ENCODE measurements at regions not wholly inside any gene's neighbourhood (a gene's known extent, or its start where the extent isn't known, plus 50 kb on each side); places are given as distances from the start of the nearest gene placed in this dataset.

DNA sequence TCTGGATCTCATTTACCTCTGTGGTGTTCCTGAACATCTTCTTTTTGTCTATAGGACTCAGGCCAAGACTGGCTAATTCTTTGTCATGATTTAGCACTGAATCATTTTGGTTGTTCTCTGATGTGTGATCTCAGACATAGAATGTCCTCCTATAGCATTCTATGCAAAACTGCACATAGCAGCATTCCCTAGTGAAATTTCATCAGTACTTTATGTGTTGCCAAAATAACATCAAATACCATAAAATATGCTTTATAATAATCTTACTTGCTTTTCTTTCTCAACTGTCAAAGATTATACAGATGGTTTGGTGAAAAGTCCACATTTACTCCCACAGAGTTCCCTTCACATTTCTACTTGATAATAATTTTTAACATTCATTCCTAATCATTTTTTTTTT, 115.7 kb upstream of the MPDZ start:
- Histone ChIP-seq H3K27me3 (ENCODE audit: insufficient read depth, poor library complexity, severe bottlenecking) (no peaks in the 10 kb centered on the region), H3K27ac (replicated peaks) (no peak overlapping the region), H3K4me3 (replicated peaks; ENCODE audit: insufficient read depth, low read length) (no peak overlapping the region)
- DNase-seq (ENCODE audit: low read depth in 1 of 2, low spot score in 1 of 2) = no peak
- TF ChIP-seq, protein P1, sequence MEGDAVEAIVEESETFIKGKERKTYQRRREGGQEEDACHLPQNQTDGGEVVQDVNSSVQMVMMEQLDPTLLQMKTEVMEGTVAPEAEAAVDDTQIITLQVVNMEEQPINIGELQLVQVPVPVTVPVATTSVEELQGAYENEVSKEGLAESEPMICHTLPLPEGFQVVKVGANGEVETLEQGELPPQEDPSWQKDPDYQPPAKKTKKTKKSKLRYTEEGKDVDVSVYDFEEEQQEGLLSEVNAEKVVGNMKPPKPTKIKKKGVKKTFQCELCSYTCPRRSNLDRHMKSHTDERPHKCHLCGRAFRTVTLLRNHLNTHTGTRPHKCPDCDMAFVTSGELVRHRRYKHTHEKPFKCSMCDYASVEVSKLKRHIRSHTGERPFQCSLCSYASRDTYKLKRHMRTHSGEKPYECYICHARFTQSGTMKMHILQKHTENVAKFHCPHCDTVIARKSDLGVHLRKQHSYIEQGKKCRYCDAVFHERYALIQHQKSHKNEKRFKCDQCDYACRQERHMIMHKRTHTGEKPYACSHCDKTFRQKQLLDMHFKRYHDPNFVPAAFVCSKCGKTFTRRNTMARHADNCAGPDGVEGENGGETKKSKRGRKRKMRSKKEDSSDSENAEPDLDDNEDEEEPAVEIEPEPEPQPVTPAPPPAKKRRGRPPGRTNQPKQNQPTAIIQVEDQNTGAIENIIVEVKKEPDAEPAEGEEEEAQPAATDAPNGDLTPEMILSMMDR (IDR thresholded peaks at IDR 0.05; ENCODE audit: insufficient read depth, low read length) = no peak
- TF ChIP-seq, protein P2, sequence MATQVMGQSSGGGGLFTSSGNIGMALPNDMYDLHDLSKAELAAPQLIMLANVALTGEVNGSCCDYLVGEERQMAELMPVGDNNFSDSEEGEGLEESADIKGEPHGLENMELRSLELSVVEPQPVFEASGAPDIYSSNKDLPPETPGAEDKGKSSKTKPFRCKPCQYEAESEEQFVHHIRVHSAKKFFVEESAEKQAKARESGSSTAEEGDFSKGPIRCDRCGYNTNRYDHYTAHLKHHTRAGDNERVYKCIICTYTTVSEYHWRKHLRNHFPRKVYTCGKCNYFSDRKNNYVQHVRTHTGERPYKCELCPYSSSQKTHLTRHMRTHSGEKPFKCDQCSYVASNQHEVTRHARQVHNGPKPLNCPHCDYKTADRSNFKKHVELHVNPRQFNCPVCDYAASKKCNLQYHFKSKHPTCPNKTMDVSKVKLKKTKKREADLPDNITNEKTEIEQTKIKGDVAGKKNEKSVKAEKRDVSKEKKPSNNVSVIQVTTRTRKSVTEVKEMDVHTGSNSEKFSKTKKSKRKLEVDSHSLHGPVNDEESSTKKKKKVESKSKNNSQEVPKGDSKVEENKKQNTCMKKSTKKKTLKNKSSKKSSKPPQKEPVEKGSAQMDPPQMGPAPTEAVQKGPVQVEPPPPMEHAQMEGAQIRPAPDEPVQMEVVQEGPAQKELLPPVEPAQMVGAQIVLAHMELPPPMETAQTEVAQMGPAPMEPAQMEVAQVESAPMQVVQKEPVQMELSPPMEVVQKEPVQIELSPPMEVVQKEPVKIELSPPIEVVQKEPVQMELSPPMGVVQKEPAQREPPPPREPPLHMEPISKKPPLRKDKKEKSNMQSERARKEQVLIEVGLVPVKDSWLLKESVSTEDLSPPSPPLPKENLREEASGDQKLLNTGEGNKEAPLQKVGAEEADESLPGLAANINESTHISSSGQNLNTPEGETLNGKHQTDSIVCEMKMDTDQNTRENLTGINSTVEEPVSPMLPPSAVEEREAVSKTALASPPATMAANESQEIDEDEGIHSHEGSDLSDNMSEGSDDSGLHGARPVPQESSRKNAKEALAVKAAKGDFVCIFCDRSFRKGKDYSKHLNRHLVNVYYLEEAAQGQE (IDR thresholded peaks at IDR 0.05; ENCODE audit: insufficient replicate concordance, low read depth) = no peak
- TF ChIP-seq GABPA (IDR thresholded peaks at IDR 0.05; ENCODE audit: low read depth) (no peak), SPI1 (IDR thresholded peaks at IDR 0.05; ENCODE audit: borderline replicate concordance, low read depth) (no peak)

GRCh38 chr9:13388157-13388556, 108.7 kb upstream of the MPDZ start:
- TF ChIP-seq POLR2AphosphoS5 (IDR thresholded peaks at IDR 0.05; ENCODE audit: low read depth) (no peak), GABPA (IDR thresholded peaks at IDR 0.05; ENCODE audit: low read depth) (no peak), SPI1 (IDR thresholded peaks at IDR 0.05; ENCODE audit: borderline replicate concordance, low read depth) (no peak)
- TF ChIP-seq, protein P2 (IDR thresholded peaks at IDR 0.05; ENCODE audit: insufficient replicate concordance, low read depth) = no peak
- TF ChIP-seq, protein P1 (IDR thresholded peaks at IDR 0.05; ENCODE audit: insufficient read depth, low read length) = no peak
- no peak for DNase-seq (ENCODE audit: low read depth in 1 of 2, low spot score in 1 of 2)
- no peak overlapping the region for H3K4me3 ChIP-seq (replicated peaks; ENCODE audit: insufficient read depth, low read length)
- no peak overlapping the region for H3K27ac ChIP-seq (replicated peaks)
- no peaks in the 10 kb centered on the region for H3K27me3 ChIP-seq (ENCODE audit: insufficient read depth, poor library complexity, severe bottlenecking)

DNA sequence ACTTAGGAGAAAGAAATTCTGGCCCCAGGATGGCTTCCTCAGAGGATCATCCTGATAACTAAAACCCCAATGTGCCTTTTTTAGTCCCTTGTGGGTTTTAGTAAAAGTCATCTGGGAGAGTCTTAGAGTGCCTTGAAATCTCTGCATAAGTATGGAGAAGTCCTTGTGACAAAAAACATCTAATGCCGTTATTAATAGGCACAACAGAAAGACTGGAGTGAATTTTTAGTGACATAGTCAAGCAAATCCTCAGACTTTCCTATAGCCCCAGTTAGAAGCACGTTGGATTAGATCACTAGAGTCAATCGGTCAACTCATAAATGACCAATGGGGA, 108.2 kb upstream of the MPDZ start:
- H3K27ac ChIP-seq (replicated peaks) = no peak overlapping the region
- TF ChIP-seq GABPA (IDR thresholded peaks at IDR 0.05; ENCODE audit: low read depth) (no peak), SPI1 (IDR thresholded peaks at IDR 0.05; ENCODE audit: borderline replicate concordance, low read depth) (no peak), POLR2AphosphoS5 (IDR thresholded peaks at IDR 0.05; ENCODE audit: low read depth) (no peak)
- TF ChIP-seq, protein P2 (IDR thresholded peaks at IDR 0.05; ENCODE audit: insufficient replicate concordance, low read depth) = no peak
- TF ChIP-seq, protein P1 (IDR thresholded peaks at IDR 0.05; ENCODE audit: insufficient read depth, low read length) = no peak
- H3K27me3 ChIP-seq (ENCODE audit: insufficient read depth, poor library complexity, severe bottlenecking) = no peaks in the 10 kb centered on the region
- no peak for DNase-seq (ENCODE audit: low read depth in 1 of 2, low spot score in 1 of 2)
- H3K4me3 ChIP-seq (replicated peaks; ENCODE audit: insufficient read depth, low read length) = no peak overlapping the region
